OCI-LY3 (cell line): ENCODE measurements at regions not wholly inside any gene's neighbourhood (a gene's known extent, or its start where the extent isn't known, plus 50 kb on each side); places are given as distances from the start of the nearest gene placed in this dataset.

ENCODE experiments used
- CTCF ChIP-seq: fragments of 200-600, 300-600 bp; sonication (generic); IDR thresholded peaks from 2 replicates; pipeline ENCODE4 v1.5.1; 2014; ENCODE audit warnings: antibody characterized with exemption, low read length, low read depth
- EZH2phosphoT487 ChIP-seq: fragments of 200-600 bp; shearing (Covaris generic); IDR thresholded peaks from 2 replicates; pipeline ENCODE4 v1.6.1; 2018; ENCODE audit warnings: antibody characterized with exemption, mixed run types, low read depth

DNA sequence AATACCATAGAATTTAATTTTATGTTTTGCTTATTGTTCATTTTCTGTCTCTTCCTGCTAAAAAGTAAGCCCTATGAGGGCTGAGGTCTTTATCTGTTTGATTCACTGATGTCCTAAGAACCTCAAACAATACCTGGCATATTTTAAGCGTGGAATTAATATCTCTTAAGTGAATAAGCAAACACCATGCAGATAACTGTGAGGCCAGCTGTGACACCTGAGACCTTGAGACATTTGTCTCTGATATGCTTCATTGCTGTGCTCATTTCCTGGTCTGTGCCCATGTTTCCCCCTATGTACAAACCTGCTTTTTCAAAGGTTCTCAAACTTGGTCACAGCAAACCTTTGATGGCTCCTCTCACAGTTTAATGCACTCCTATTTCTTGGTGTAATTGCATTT, 254.6 kb downstream of the COG6 start:
- TF ChIP-seq CTCF (no peak), EZH2phosphoT487 (no peak)
